Endothelial cell of umbilical vein (primary cell): ENCODE measurements at regions not wholly inside any gene's neighbourhood (a gene's known extent, or its start where the extent isn't known, plus 50 kb on each side); places are given as distances from the start of the nearest gene placed in this dataset.

ENCODE experiments used
- POLR2A ChIP-seq: IDR thresholded peaks from 2 replicates; pipeline ENCODE4 v1.6.1; 2012; ENCODE audit warnings: low read depth, mild to moderate bottlenecking, control low read depth, low read length
- TF ChIP-seq, protein P1 (sequence below), 2 donors: IDR thresholded peaks; 1 replicate in 1 of 2; 2 replicates in 1 of 2; pipeline ENCODE4 v1.5.1; 2011; ENCODE audit warnings: low read length in 2 of 2, mild to moderate bottlenecking in 2 of 2, moderate library complexity in 2 of 2, control low read depth in 1 of 2, inconsistent platforms in 1 of 2, low read depth in 1 of 2; ENCODE audit not compliant: insufficient read depth in 1 of 2; ENCODE audit errors: extremely low read depth in 1 of 2
- TF ChIP-seq, protein P2 (sequence below): IDR thresholded peaks from 2 replicates; pipeline ENCODE4 v1.6.1; 2011; ENCODE audit not compliant: insufficient read depth, insufficient read length

DNA sequence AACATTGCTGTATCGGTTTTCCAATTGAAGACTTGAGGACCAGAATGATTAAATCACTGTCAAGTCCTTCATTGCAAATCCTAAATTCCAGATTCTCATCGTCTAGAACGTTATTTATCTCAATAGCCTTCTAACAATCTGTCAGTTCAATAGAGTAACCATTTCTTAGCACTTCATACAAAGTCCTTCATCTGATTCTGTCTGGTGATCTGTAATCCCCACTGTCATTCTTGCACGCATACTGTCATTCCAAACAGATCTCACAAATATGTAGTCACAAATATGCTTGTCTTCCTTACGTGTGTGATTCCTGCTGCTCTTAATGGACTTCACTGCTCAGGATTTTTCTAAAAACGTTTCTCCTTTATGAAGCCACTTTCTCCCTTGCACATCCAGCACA lies 1197.5 kb downstream of the EFNB2 start:
- TF ChIP-seq, protein P1, sequence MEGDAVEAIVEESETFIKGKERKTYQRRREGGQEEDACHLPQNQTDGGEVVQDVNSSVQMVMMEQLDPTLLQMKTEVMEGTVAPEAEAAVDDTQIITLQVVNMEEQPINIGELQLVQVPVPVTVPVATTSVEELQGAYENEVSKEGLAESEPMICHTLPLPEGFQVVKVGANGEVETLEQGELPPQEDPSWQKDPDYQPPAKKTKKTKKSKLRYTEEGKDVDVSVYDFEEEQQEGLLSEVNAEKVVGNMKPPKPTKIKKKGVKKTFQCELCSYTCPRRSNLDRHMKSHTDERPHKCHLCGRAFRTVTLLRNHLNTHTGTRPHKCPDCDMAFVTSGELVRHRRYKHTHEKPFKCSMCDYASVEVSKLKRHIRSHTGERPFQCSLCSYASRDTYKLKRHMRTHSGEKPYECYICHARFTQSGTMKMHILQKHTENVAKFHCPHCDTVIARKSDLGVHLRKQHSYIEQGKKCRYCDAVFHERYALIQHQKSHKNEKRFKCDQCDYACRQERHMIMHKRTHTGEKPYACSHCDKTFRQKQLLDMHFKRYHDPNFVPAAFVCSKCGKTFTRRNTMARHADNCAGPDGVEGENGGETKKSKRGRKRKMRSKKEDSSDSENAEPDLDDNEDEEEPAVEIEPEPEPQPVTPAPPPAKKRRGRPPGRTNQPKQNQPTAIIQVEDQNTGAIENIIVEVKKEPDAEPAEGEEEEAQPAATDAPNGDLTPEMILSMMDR (IDR thresholded peaks at IDR 0.05; ENCODE audit: extremely low read depth in 1 of 2, insufficient read depth in 1 of 2, low read depth in 1 of 2, low read length in 2 of 2), result no peak
- TF ChIP-seq, protein P2, sequence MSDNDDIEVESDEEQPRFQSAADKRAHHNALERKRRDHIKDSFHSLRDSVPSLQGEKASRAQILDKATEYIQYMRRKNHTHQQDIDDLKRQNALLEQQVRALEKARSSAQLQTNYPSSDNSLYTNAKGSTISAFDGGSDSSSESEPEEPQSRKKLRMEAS, result no peak
- TF ChIP-seq POLR2A, result no peak
